Spleen (tissue), 11 donors: ENCODE measurements at regions not wholly inside any gene's neighbourhood (a gene's known extent, or its start where the extent isn't known, plus 50 kb on each side); places are given as distances from the start of the nearest gene placed in this dataset.

Experiments used
- DNase-seq: peaks from one replicate; pipeline ENCODE4 v3.0.0-alpha.2; 2020
- H3K27ac ChIP-seq, 8 donors: fragments of 200-600 bp; sonication (generic) in 7 of 8; 1 replicate in 4 of 8; 2 replicates in 4 of 8; pipeline versions ENCODE4 v1.5.0 to v1.8.0; 2016 to 2021; ENCODE audit warnings: inconsistent platforms in 4 of 8, mild to moderate bottlenecking in 4 of 8, moderate library complexity in 1 of 8
- H3K27me3 ChIP-seq, 7 donors: fragments of 200-600 bp; sonication (generic) in 6 of 7; replicated peaks in 1 of 7; 1 replicate in 4 of 7; 2 replicates in 3 of 7; pipeline versions ENCODE4 v1.5.0 to v1.8.0; 2016 to 2021; ENCODE audit warnings: inconsistent platforms in 3 of 7, mild to moderate bottlenecking in 1 of 7
- H3K36me3 ChIP-seq, 6 donors: fragments of 200-600 bp; sonication (generic) in 5 of 6; 1 replicate in 4 of 6; 2 replicates in 2 of 6; pipeline versions ENCODE4 v1.5.0 to v1.8.0; 2016 to 2021; ENCODE audit warnings: inconsistent platforms in 2 of 6
- H3K4me1 ChIP-seq, 6 donors: fragments of 200-600 bp; sonication (generic) in 5 of 6; 1 replicate in 3 of 6; 2 replicates in 3 of 6; pipeline versions ENCODE4 v1.5.0 to v1.8.0; 2016 to 2021; ENCODE audit warnings: inconsistent platforms in 3 of 6
- H3K4me3 ChIP-seq, 8 donors: fragments of 200-600 bp; sonication (generic) in 7 of 8; 1 replicate in 4 of 8; 2 replicates in 4 of 8; pipeline versions ENCODE4 v1.5.0 to v1.8.0; 2016 to 2021; ENCODE audit warnings: inconsistent platforms in 4 of 8, mild to moderate bottlenecking in 4 of 8, moderate library complexity in 2 of 8
- H3K9me3 ChIP-seq, 8 donors: fragments of 200-600 bp; sonication (generic) in 7 of 8; 1 replicate in 4 of 8; 2 replicates in 4 of 8; pipeline versions ENCODE4 v1.5.0 to v1.8.0; 2016 to 2021; ENCODE audit warnings: inconsistent platforms in 4 of 8
- CTCF ChIP-seq, 11 experiments: fragments of 200-600 bp in 7 of 11; fragments of 450-650 bp in 4 of 11; sonication (generic) in 4 of 11; IDR thresholded peaks in 8 of 11; conservative IDR thresholded peaks in 3 of 11; 1 replicate in 7 of 11; 2 replicates in 4 of 11; pipeline versions ENCODE4 v1.4.0 to v1.8.0; 2016 to 2021; ENCODE audit warnings: antibody characterized with exemption in 11 of 11, inconsistent platforms in 4 of 11, mild to moderate bottlenecking in 1 of 11
- POLR2A ChIP-seq, 3 donors: fragments of 450-650 bp; IDR thresholded peaks; one replicate each; pipeline ENCODE4 v1.5.1; 2017; ENCODE audit warnings: antibody characterized with exemption in 3 of 3, mild to moderate bottlenecking in 1 of 3
- POLR2AphosphoS5 ChIP-seq, 3 donors: sonication (generic); formaldehyde crosslinking; IDR thresholded peaks; one replicate each; pipeline ENCODE4 v1.5.1; 2017; ENCODE audit warnings: antibody characterized with exemption in 3 of 3
- WGBS, 5 donors: extraction: QIAGEN DNeasy Blood & Tissue Kit in 3 of 5; methylation state at CpG; one replicate each; pipeline versions ENCODE4 v1.1.5 to v1.1.7; 2013 to 2018; 5-methylcytosine and 5-hydroxymethylcytosine counted together
- intact Hi-C: fragments of 100-400 bp; cut with DNase I; formaldehyde crosslinking; loops from one replicate; pipeline ENCODE4 v1.15.0; 2023; ENCODE audit warnings: low total_unique reads
- donor health status: healthy with polysubstance abuse.
- donor health status: DM: no; HTN: no; CAD: no; lungs with moderate emphysema.
- donor health status: DM: no; HTN: no; CAD: no.
- donor health status: Bipolar disorder and iron deficiency.
- donor health status: healthy.
- donor health status: DM: no; HTN: no; CAD: no.
- donor health status: DM: yes; HTN: yes; CAD: no.

GRCh38 chr21:24470852-24471251, 1136.4 kb downstream of the MRPL39 start:
- H3K27me3 ChIP-seq: no peaks in the 10 kb centered on the region
- TF ChIP-seq POLR2A (IDR thresholded peaks at IDR 0.05) (no peak), CTCF (IDR thresholded peaks at IDR 0.05 in 8 of 11, conservative IDR thresholded peaks at IDR 0.05 in 3 of 11) (no peak), POLR2AphosphoS5 (IDR thresholded peaks at IDR 0.05) (no peak)
- H3K27ac ChIP-seq: no peak overlapping the region
- H3K9me3 ChIP-seq: peaks cover 0 to 6% (median 3%) of the 10 kb centered on the region in 8 donors
- H3K36me3 ChIP-seq: no peaks in the 10 kb centered on the region
- intact Hi-C loops: no loop called here
- no peak for DNase-seq
- no peak overlapping the region for H3K4me3 ChIP-seq
- WGBS, 5 donors: 43 to 75% (median 74%) methylated on average over 6 of the region's 6 CpGs
- H3K4me1 ChIP-seq: no peaks in the 10 kb centered on the region

GRCh38 chr21:24456358-24456757, 1150.9 kb downstream of the MRPL39 start:
- 79 to 91% (median 85%) methylated on average over 3 of the region's 3 CpGs for WGBS, 5 donors
- no peak overlapping the region for H3K27ac ChIP-seq
- no peak overlapping the region for H3K4me3 ChIP-seq
- H3K27me3 ChIP-seq: no peaks in the 10 kb centered on the region
- H3K9me3 ChIP-seq: no peaks in the 10 kb centered on the region
- H3K4me1 ChIP-seq: no peaks in the 10 kb centered on the region
- DNase-seq: peak; percentile 62
- intact Hi-C loops: no loop called here
- no peak for TF ChIP-seq POLR2A (IDR thresholded peaks at IDR 0.05)
- no peak for TF ChIP-seq CTCF (IDR thresholded peaks at IDR 0.05 in 8 of 11, conservative IDR thresholded peaks at IDR 0.05 in 3 of 11)
- no peak for TF ChIP-seq POLR2AphosphoS5 (IDR thresholded peaks at IDR 0.05)
- no peaks in the 10 kb centered on the region for H3K36me3 ChIP-seq

- no peak for TF ChIP-seq POLR2AphosphoS5 (IDR thresholded peaks at IDR 0.05)
- no peak for TF ChIP-seq POLR2A (IDR thresholded peaks at IDR 0.05)
- no peak for TF ChIP-seq CTCF (IDR thresholded peaks at IDR 0.05 in 8 of 11, conservative IDR thresholded peaks at IDR 0.05 in 3 of 11)
- H3K4me1 ChIP-seq: no peaks in the 10 kb centered on the region
- intact Hi-C loops: no loop called here
- H3K36me3 ChIP-seq: peaks cover 0 to 16% (median 0%) of the 10 kb centered on the region in 6 donors
- no peak overlapping the region for H3K27ac ChIP-seq
- no peaks in the 10 kb centered on the region for H3K27me3 ChIP-seq
- H3K9me3 ChIP-seq: no peaks in the 10 kb centered on the region
- no peak overlapping the region for H3K4me3 ChIP-seq
- DNase-seq: no peak
- 83 to 88% (median 87%) methylated on average over 3 of the region's 3 CpGs for WGBS, 5 donors
These were observed 1157.2 kb downstream of the MRPL39 start for GRCh38 chr21:24450119-24450518.

GRCh38 chr21:24445517-24445916, 1161.8 kb downstream of the MRPL39 start:
- TF ChIP-seq POLR2A (IDR thresholded peaks at IDR 0.05) (no peak), POLR2AphosphoS5 (IDR thresholded peaks at IDR 0.05) (no peak), CTCF (IDR thresholded peaks at IDR 0.05 in 8 of 11, conservative IDR thresholded peaks at IDR 0.05 in 3 of 11) (no peak)
- intact Hi-C loops: no loop called here
- WGBS, 5 donors: 82 to 93% (median 92%) methylated on average over 1 of the region's 1 CpG

More at GRCh38 chr21:24445517-24445916, 1161.8 kb downstream of the MRPL39 start:
- H3K27me3 ChIP-seq: no peaks in the 10 kb centered on the region
- no peak overlapping the region for H3K4me3 ChIP-seq
- no peak overlapping the region for H3K27ac ChIP-seq
- no peaks in the 10 kb centered on the region for H3K4me1 ChIP-seq
- DNase-seq: no peak
- peaks cover 0 to 51% (median 2%) of the 10 kb centered on the region in 6 donors for H3K36me3 ChIP-seq
- H3K9me3 ChIP-seq: no peaks in the 10 kb centered on the region
